ENCODE measurements at regions not wholly inside any gene's neighbourhood (a gene's known extent, or its start where the extent isn't known, plus 50 kb on each side); places are given as distances from the start of the nearest gene placed in this dataset.
"Not testable (repeated sequence)": the region's sequence is repeated elsewhere in the genome, so short reads cannot be mapped to it uniquely, and the experiment has no call there.

- H3K4me3 Mint-ChIP-seq = no peak overlapping the region
- H3K9me3 Mint-ChIP-seq = no peaks in the 10 kb centered on the region
- no peaks in the 10 kb centered on the region for H3K36me3 Mint-ChIP-seq (ENCODE audit: low read depth)
- H3K27ac Mint-ChIP-seq = no peak overlapping the region
- no peak for DNase-seq (ENCODE audit: low spot score)
- peaks cover 14% of the 10 kb centered on the region for H3K27me3 Mint-ChIP-seq (ENCODE audit: low read depth)
- no peaks in the 10 kb centered on the region for H3K4me1 Mint-ChIP-seq (ENCODE audit: low read depth)
These were observed 141.1 kb upstream of the CDK13 start for GRCh38 chr7:39808796-39809481.

GRCh38 chr7:39810204-39810642 is 139.8 kb upstream of the CDK13 start:
- Mint-ChIP-seq H3K27ac (no peak overlapping the region), H3K4me1 (ENCODE audit: low read depth) (no peaks in the 10 kb centered on the region)

GRCh38 chr7:39810710-39811109 is 139.3 kb upstream of the CDK13 start:
- Mint-ChIP-seq H3K4me3 (no peak overlapping the region), H3K27ac (no peak overlapping the region), H3K4me1 (ENCODE audit: low read depth) (no peaks in the 10 kb centered on the region), H3K9me3 (no peaks in the 10 kb centered on the region), H3K36me3 (ENCODE audit: low read depth) (no peaks in the 10 kb centered on the region), H3K27me3 (ENCODE audit: low read depth) (peaks cover 24% of the 10 kb centered on the region)
- no peak for DNase-seq (ENCODE audit: low spot score)

More at GRCh38 chr7:39810204-39810642, 139.8 kb upstream of the CDK13 start:
- DNase-seq (ENCODE audit: low spot score) = no peak
- Mint-ChIP-seq H3K27me3 (ENCODE audit: low read depth) (peaks cover 20% of the 10 kb centered on the region), H3K36me3 (ENCODE audit: low read depth) (no peaks in the 10 kb centered on the region), H3K4me3 (no peak overlapping the region), H3K9me3 (no peaks in the 10 kb centered on the region)

DNA sequence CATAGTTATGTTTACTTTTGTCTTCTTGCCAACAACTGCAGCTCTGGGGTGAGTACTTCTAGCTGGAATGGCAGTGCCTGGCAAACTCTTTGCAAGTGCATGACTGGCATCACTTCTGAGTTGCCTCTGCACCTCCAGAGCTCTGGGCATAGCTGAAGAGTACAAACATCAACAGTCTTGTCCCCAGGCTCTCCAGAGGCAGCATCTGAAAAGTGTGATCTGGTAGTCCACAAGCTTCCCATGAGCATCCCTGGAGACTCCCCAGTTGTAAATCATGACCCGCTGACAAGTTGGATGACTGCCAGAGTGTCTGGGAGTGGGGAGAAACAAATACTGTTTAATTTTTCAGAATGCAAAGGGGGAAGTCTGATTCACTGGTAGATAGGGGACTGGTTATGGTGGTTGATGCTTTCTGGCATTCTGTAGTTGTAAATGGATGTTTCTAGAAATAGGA is 138.9 kb upstream of the CDK13 start:
- Mint-ChIP-seq H3K27me3 (ENCODE audit: low read depth) (peaks cover 28% of the 10 kb centered on the region), H3K4me1 (ENCODE audit: low read depth) (no peaks in the 10 kb centered on the region), H3K4me3 (no peak overlapping the region), H3K36me3 (ENCODE audit: low read depth) (no peaks in the 10 kb centered on the region), H3K27ac (no peak overlapping the region), H3K9me3 (no peaks in the 10 kb centered on the region)
- DNase-seq (ENCODE audit: low spot score) = no peak

DNA sequence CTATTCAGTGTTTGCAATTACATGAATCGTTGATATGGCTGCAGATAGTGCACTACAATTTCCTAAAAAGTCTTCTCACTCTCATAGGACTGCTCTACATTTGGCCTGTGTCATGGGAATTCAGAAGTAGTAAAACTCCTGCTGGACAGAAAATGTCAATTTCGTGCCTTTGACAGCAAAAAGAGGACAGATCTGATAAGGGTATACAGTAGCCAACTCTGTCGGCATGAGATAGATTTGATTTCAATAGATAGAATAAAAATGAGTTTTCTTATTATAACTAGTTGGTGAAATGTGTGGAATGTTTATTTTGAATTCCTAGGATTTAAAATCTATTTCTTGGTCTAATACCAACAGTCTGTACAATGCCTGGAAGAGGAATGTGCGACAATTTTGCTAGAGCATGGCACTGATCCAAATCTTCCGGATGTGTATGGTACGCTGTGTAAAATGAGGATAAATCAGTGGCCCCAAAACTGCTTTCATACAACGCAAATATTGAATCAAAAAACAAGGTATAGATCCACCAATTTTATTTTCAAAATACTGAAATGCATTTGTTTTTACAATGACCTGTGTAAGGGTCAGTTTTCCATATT is 133.5 kb upstream of the CDK13 start:
- Mint-ChIP-seq H3K4me3 (no peak overlapping the region), H3K27ac (no peak overlapping the region), H3K4me1 (ENCODE audit: low read depth) (no peaks in the 10 kb centered on the region), H3K27me3 (ENCODE audit: low read depth) (peaks cover 48% of the 10 kb centered on the region), H3K36me3 (ENCODE audit: low read depth) (no peaks in the 10 kb centered on the region), H3K9me3 (no peaks in the 10 kb centered on the region)
- no peak for DNase-seq (ENCODE audit: low spot score)

DNA sequence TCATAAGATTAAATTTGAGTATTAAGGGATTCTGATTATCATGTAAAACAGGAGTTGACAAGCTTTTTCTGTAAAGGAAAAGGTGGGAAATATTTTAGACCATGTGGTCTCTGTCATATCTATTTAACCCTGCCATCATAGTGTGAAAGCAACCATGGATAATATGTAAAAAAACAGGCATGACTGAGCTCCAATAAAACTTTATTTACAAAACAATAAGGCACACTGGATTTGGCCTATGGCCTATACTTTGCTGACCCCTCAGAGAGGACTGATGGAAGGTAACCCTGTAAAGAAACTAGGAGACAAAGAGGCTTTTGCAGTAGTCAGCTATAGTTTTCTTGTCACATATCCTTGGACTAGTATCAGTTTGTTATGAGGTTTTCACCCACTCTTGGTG is 130.5 kb upstream of the CDK13 start:
- Mint-ChIP-seq H3K27me3 (ENCODE audit: low read depth) (peaks cover 52% of the 10 kb centered on the region), H3K9me3 (no peaks in the 10 kb centered on the region), H3K4me3 (no peak overlapping the region), H3K36me3 (ENCODE audit: low read depth) (no peaks in the 10 kb centered on the region), H3K27ac (no peak overlapping the region), H3K4me1 (ENCODE audit: low read depth) (no peaks in the 10 kb centered on the region)
- no peak for DNase-seq (ENCODE audit: low spot score)

GRCh38 chr7:39824456-39825200 is 125.4 kb upstream of the CDK13 start:
- Mint-ChIP-seq H3K4me1 (ENCODE audit: low read depth) (peaks cover 3% of the 10 kb centered on the region), H3K9me3 (no peaks in the 10 kb centered on the region), H3K27me3 (ENCODE audit: low read depth) (peaks cover 49% of the 10 kb centered on the region), H3K36me3 (ENCODE audit: low read depth) (no peaks in the 10 kb centered on the region), H3K27ac (no peak overlapping the region), H3K4me3 (no peak overlapping the region)
- no peak for DNase-seq (ENCODE audit: low spot score)

DNA sequence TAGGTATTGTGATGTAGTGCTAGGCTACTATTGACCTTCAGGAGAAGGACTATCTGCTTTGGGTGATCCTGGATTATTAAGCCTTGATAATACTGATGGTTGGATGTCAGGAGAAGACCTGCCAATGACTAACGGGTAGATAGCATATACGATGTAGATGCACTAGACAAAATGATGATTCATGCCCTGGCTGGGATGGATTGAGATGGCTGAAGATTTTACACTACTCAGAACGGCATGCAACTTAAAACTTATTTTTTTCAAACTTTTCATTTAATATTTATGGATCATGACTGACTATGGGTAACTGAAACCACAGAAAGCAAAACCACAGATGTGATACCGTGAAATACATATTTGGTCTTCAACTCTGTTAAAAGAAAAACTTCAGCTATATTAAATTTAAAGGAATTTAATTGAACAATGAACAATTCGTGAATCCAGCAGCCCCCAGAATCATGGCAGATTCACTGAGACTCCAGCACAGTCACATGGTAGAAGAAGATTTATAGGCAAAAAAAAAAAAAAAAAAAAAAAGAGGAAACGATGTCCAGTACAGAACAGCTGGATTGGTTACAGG is 124.6 kb upstream of the CDK13 start:
- no peaks in the 10 kb centered on the region for H3K9me3 Mint-ChIP-seq

GRCh38 chr7:39826166-39826565 is 123.9 kb upstream of the CDK13 start:
- Mint-ChIP-seq H3K27ac (no peak overlapping the region), H3K27me3 (ENCODE audit: low read depth) (peaks cover 48% of the 10 kb centered on the region)
- DNase-seq (ENCODE audit: low spot score) = no peak

More for the DNA sequence above, 124.6 kb upstream of the CDK13 start:
- DNase-seq (ENCODE audit: low spot score) = no peak
- Mint-ChIP-seq H3K4me3 (no peak overlapping the region), H3K36me3 (ENCODE audit: low read depth) (no peaks in the 10 kb centered on the region), H3K27ac (no peak overlapping the region), H3K4me1 (ENCODE audit: low read depth) (peaks cover 3% of the 10 kb centered on the region), H3K27me3 (ENCODE audit: low read depth) (peaks cover 51% of the 10 kb centered on the region)

DNA sequence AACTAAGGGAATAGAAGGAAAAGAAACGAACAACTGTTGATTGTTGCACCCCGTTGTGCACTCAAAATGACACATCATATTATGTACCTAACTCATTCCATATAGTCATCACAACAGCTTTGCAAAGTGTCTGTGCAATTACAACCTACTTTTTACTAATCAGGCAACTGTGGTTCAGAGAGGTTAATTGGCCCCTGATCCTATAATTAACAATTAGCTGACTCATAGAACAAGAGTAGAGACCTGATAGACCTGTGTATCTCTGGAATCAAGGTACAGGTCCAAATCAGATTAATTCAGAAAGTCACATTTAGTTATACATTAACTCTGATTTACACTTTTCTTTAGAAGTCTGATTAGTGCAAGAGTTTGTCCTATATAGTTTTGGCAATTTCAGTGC is 122.5 kb upstream of the CDK13 start:
- H3K9me3 Mint-ChIP-seq = no peaks in the 10 kb centered on the region
- no peak overlapping the region for H3K27ac Mint-ChIP-seq
- H3K4me1 Mint-ChIP-seq (ENCODE audit: low read depth) = peaks cover 3% of the 10 kb centered on the region
- H3K27me3 Mint-ChIP-seq (ENCODE audit: low read depth) = peaks cover 58% of the 10 kb centered on the region
- no peaks in the 10 kb centered on the region for H3K36me3 Mint-ChIP-seq (ENCODE audit: low read depth)
- no peak for DNase-seq (ENCODE audit: low spot score)
- no peak overlapping the region for H3K4me3 Mint-ChIP-seq

More at GRCh38 chr7:39826166-39826565, 123.9 kb upstream of the CDK13 start:
- Mint-ChIP-seq H3K4me3 (no peak overlapping the region), H3K36me3 (ENCODE audit: low read depth) (no peaks in the 10 kb centered on the region), H3K4me1 (ENCODE audit: low read depth) (peaks cover 3% of the 10 kb centered on the region), H3K9me3 (no peaks in the 10 kb centered on the region)

DNA sequence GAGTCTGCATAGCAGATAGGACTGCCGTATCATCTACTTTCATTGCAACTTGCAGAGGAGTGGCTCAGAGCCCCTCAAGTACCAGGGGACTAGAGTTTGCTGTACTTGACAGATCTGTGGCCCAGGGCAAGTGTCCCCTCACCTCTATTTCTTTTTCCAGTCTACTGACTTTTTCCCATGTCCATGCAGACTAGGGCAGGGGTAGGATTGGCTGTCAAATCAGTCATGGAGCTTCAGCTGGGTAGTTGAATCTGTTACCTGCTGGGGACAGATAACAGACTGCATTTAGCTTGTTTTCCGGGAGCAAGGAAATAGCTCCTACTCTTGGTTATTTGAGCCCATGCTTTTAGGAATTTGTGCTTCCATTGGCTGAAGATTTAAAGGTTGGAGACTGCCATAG is 121.0 kb upstream of the CDK13 start:
- Mint-ChIP-seq H3K36me3 (ENCODE audit: low read depth) (no peaks in the 10 kb centered on the region), H3K9me3 (no peaks in the 10 kb centered on the region), H3K27ac (no peak overlapping the region), H3K4me1 (ENCODE audit: low read depth) (peaks cover 3% of the 10 kb centered on the region), H3K27me3 (ENCODE audit: low read depth) (peaks cover 61% of the 10 kb centered on the region), H3K4me3 (no peak overlapping the region)
- DNase-seq (ENCODE audit: low spot score) = no peak

- H3K36me3 Mint-ChIP-seq (ENCODE audit: low read depth) = no peaks in the 10 kb centered on the region
- no peaks in the 10 kb centered on the region for H3K9me3 Mint-ChIP-seq
- no peak for DNase-seq (ENCODE audit: low spot score)
- H3K4me1 Mint-ChIP-seq (ENCODE audit: low read depth) = no peaks in the 10 kb centered on the region
- H3K27me3 Mint-ChIP-seq (ENCODE audit: low read depth) = peaks cover 67% of the 10 kb centered on the region
- no peak overlapping the region for H3K27ac Mint-ChIP-seq
- H3K4me3 Mint-ChIP-seq = no peak overlapping the region
These were observed 117.5 kb upstream of the CDK13 start for GRCh38 chr7:39832519-39833085.

GRCh38 chr7:39833180-39833799 is 116.8 kb upstream of the CDK13 start:
- DNase-seq (ENCODE audit: low spot score) = peak; percentile 26
- H3K4me1 Mint-ChIP-seq (ENCODE audit: low read depth); H3K36me3 Mint-ChIP-seq (ENCODE audit: low read depth); H3K9me3 Mint-ChIP-seq; H3K27ac Mint-ChIP-seq: not testable (repeated sequence)
- peak overlapping the region; percentile 28 for H3K4me3 Mint-ChIP-seq
- peaks cover 64% of the 10 kb centered on the region for H3K27me3 Mint-ChIP-seq (ENCODE audit: low read depth)

Data from T-helper 2 cell treated with Interferon-gamma antibody and Interleukin-4, amounts not matched to agents 5 μg/mL and 100 μg/mL, for 36 hours (primary cell).